Keratinocyte (primary cell): ENCODE measurements at regions not wholly inside any gene's neighbourhood (a gene's known extent, or its start where the extent isn't known, plus 50 kb on each side); places are given as distances from the start of the nearest gene placed in this dataset.

Source experiments
- EZH2 ChIP-seq: IDR thresholded peaks from one replicate; pipeline ENCODE4 v1.6.1; 2012; ENCODE audit warnings: inconsistent platforms, mild to moderate bottlenecking, low read length, moderate library complexity
- TF ChIP-seq, protein P1 (sequence below), 3 experiments: IDR thresholded peaks in 1 of 3; conservative IDR thresholded peaks in 1 of 3; optimal IDR thresholded peaks in 1 of 3; 2 replicates in 2 of 3; 3 replicates in 1 of 3; pipeline versions ENCODE3 to v1.5.1; 2011; ENCODE audit warnings: low read length in 3 of 3, mild to moderate bottlenecking in 3 of 3, moderate library complexity in 2 of 3, control low read depth in 1 of 3, inconsistent platforms in 1 of 3; ENCODE audit not compliant: insufficient read depth in 2 of 3; ENCODE audit errors: extremely low read depth in 1 of 3

DNA sequence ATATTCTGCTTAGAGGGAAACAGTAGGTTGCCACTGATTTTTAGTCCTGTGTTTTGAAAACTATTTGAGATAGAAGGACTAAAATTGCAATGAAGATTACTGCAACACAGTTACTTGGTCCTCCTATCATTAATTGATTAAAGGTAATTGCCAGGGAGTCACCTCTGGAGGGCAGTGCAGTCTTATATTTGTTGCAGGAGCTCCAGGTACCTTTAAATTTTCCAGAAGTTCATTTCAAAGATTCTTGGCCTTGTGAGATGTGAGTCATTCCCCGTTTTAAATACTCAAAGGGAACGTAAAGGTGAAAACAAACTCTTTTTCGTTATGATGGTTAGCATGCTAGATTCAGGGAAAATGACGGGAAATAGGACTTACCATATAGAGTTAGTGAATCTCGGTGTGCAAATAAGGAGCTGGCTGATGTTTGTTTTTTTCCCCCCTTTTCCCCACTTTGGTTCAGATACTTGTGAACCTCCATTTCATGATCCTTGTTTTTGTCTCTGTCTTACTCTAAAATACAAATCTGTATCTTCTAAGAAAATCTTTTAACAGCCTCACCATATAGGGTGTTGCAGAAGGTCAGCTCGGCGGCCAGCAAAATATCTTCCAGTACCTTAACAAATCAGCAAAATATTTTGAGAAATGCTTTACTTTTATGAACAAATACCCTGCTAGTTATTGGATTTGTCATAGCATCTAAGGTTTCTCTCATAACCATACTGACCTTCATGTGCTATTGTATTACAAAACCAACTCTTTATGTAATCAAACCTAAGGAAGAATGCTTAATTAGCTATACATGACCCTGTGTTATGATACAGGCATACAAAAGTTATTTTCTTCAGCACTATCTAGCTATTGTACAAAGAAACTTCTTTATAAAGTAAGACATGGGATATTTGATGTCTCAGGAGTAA is 143.0 kb upstream of the HDAC9 start:
- TF ChIP-seq, protein P1, sequence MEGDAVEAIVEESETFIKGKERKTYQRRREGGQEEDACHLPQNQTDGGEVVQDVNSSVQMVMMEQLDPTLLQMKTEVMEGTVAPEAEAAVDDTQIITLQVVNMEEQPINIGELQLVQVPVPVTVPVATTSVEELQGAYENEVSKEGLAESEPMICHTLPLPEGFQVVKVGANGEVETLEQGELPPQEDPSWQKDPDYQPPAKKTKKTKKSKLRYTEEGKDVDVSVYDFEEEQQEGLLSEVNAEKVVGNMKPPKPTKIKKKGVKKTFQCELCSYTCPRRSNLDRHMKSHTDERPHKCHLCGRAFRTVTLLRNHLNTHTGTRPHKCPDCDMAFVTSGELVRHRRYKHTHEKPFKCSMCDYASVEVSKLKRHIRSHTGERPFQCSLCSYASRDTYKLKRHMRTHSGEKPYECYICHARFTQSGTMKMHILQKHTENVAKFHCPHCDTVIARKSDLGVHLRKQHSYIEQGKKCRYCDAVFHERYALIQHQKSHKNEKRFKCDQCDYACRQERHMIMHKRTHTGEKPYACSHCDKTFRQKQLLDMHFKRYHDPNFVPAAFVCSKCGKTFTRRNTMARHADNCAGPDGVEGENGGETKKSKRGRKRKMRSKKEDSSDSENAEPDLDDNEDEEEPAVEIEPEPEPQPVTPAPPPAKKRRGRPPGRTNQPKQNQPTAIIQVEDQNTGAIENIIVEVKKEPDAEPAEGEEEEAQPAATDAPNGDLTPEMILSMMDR (optimal IDR thresholded peaks at IDR 0.05 in 1 of 3, IDR thresholded peaks at IDR 0.05 in 1 of 3, conservative IDR thresholded peaks at IDR 0.05 in 1 of 3; ENCODE audit: extremely low read depth in 1 of 3, insufficient read depth in 2 of 3, low read length in 3 of 3): peak; percentile 50 to 62 (median 52)
- TF ChIP-seq EZH2: no peak
